Mammary epithelial cell (primary cell): ENCODE measurements at regions not wholly inside any gene's neighbourhood (a gene's known extent, or its start where the extent isn't known, plus 50 kb on each side); places are given as distances from the start of the nearest gene placed in this dataset.

Source experiments
- CTCF ChIP-seq, 2 donors: IDR thresholded peaks in 1 of 2; conservative IDR thresholded peaks in 1 of 2; 2 replicates each; pipeline ENCODE4 v1.5.1; 2011 to 2012; ENCODE audit warnings: inconsistent platforms in 2 of 2, low read length in 2 of 2, mild to moderate bottlenecking in 2 of 2, control low read depth in 1 of 2, low read depth in 1 of 2; ENCODE audit not compliant: insufficient read depth in 1 of 2; ENCODE audit errors: extremely low read depth in 1 of 2
- EZH2 ChIP-seq: IDR thresholded peaks from 2 replicates; pipeline ENCODE4 v1.6.1; 2012; ENCODE audit warnings: low read length, inconsistent platforms, borderline replicate concordance

- TF ChIP-seq CTCF (conservative IDR thresholded peaks at IDR 0.05 in 1 of 2, IDR thresholded peaks at IDR 0.05 in 1 of 2; ENCODE audit: extremely low read depth in 1 of 2, insufficient read depth in 1 of 2, low read depth in 1 of 2, low read length in 2 of 2), result no peak
- no peak for TF ChIP-seq EZH2
These were observed 179.2 kb downstream of the EMP1 start for GRCh38 chr12:13375583-13376345.
